NCI-H146 treated with DMSO at 0.1 percent for 48 hours (cell line): ENCODE measurements at regions not wholly inside any gene's neighbourhood (a gene's known extent, or its start where the extent isn't known, plus 50 kb on each side); places are given as distances from the start of the nearest gene placed in this dataset.

Experiments used
- DNase-seq: peaks from one replicate; lab custom pipeline; 2025; ENCODE audit not compliant: unreplicated experiment; lab: John Stamatoyannopoulos, UW

GRCh38 chr3:161444694-161445077 lies 51.9 kb upstream of the OTOL1 start:
- DNase-seq = no peak

DNA sequence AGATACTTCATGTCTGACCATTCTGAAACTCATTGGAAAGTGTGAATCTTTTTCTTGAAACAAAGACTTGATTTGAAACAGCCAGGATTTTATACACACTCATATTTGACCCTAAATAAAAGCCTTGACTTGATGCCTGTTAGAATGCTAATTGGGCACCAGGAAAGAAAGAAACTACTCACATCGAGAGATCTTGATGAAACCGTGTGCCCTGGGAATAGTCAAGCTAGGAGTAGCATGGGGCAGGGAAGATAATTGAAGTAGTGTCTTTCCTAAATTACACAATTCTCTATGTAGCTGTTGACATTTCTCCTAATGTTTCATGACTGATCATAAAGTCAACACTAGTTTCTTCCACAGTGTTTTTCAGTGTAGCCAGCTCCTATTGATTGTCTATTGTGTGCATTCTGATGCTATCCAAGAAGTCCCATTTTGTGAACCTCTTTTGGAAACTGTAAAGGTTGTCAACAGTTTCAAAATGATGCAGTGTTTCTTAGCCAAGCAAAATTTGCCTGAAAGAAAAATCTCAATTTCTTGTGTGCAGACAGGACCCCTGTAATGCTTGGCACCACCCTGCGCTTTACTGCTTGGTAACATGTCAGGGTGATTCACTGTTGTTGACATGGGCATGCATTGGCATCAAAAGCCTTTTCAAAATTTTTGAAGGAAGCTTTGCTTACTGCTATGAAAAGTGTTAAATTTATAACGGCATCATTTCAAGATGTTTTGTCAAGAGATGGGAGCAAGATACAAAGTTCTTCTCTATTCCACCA lies 52.5 kb upstream of the OTOL1 start:
- DNase-seq = no peak

DNA sequence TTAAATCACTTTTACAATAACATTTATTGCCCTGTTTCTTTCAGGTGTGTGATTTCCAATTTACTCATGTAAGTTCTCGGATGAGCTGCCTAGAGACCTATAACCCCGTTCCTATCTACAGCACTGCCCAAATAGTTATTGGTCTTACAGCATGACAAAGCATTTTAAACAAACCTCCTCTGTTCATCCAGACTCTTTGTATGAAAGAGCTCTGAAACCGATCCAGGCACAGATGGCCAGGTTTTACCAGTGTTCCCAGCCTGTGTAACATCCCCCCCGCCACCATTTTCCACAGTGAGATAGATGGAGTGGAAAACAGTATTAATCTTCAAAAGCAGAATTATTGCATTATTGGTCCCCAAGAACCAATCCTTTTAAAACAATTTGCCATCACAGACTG lies 59.0 kb upstream of the SPTSSB start:
- DNase-seq = no peak

DNA sequence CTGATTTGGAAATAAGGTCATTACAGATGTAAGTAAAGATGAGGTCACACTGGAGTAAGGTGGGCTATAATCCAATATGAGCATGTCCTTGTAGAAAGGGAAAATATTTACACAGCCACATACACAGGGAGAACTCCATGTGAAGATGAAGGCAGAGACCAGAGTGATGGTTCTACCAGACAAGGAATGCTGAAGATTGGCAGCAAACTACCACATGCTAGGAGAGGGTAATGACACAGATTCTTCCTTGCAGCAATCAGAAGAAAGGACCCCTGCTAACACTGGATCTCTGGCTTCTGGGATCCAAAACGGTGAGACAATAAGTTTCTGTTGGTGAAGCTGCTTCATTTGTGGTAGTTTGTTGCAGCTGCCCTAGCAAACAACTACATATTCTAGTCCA lies 56.0 kb upstream of the SPTSSB start:
- no peak for DNase-seq

- no peak for DNase-seq
Measured at GRCh38 chr3:161426758-161427157, 55.4 kb upstream of the SPTSSB start.

- peak; percentile 52 for DNase-seq
Measured at GRCh38 chr3:161423911-161424522, 52.7 kb upstream of the SPTSSB start.

DNA sequence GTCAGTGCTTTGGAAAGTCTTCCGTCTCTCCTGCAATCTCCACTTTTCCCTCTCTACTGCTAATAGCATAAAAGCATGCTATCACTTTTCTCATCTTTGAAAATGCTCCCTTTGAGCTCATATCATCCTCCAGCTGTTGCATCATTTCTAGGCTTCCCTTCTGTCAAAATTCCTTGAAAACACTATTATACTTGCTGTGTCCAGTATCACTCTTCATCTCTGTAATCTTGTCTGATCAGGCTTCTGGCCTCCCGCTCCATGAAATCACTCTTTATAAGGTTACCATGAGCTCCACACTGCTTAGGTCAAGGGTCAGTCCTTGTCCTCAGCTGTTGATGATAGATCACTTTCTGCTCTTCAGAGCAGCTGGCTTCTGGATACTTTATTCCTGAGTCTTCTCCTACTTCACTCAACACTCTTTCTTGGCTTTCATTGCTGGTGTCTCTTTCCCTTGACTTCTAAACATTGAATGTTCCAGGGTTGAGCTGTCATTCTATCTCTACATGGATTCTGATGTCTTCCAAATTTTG lies 50.9 kb upstream of the SPTSSB start:
- DNase-seq = no peak
